ENCODE measurements at regions not wholly inside any gene's neighbourhood (a gene's known extent, or its start where the extent isn't known, plus 50 kb on each side); places are given as distances from the start of the nearest gene placed in this dataset.

- Histone ChIP-seq H3K9ac (ENCODE audit: low read length) (no peak overlapping the region), H3K9me2 (replicated peaks; ENCODE audit: insufficient read depth, low read length) (no peaks in the 10 kb centered on the region), H3K4me1 (ENCODE audit: low read length) (no peaks in the 10 kb centered on the region), H3K27me3 (replicated peaks; ENCODE audit: insufficient read depth, low read length) (no peaks in the 10 kb centered on the region), H3K36me3 (replicated peaks; ENCODE audit: insufficient read depth, low read length) (no peaks in the 10 kb centered on the region), H3K79me2 (ENCODE audit: low read length) (no peaks in the 10 kb centered on the region), H4K20me1 (ENCODE audit: insufficient read depth, low read length) (no peaks in the 10 kb centered on the region), H3K27ac (ENCODE audit: low read length) (no peak overlapping the region), H3F3A (ENCODE audit: insufficient read depth, low read length) (no peaks in the 10 kb centered on the region), H3K4me2 (ENCODE audit: low read depth, low read length) (no peak overlapping the region), H3K9me3 (replicated peaks; ENCODE audit: insufficient read depth, low read length) (no peaks in the 10 kb centered on the region), H3K4me3 (ENCODE audit: low read length) (no peak overlapping the region), H2AFZ (ENCODE audit: low read length) (no peak overlapping the region)
- no peak for TF ChIP-seq EZH2 (optimal IDR thresholded peaks at IDR 0.05; ENCODE audit: low read depth, low read length)
- no peak for TF ChIP-seq EZH2phosphoT487 (IDR thresholded peaks at IDR 0.05; ENCODE audit: low read length)
- TF ChIP-seq, protein P1, sequence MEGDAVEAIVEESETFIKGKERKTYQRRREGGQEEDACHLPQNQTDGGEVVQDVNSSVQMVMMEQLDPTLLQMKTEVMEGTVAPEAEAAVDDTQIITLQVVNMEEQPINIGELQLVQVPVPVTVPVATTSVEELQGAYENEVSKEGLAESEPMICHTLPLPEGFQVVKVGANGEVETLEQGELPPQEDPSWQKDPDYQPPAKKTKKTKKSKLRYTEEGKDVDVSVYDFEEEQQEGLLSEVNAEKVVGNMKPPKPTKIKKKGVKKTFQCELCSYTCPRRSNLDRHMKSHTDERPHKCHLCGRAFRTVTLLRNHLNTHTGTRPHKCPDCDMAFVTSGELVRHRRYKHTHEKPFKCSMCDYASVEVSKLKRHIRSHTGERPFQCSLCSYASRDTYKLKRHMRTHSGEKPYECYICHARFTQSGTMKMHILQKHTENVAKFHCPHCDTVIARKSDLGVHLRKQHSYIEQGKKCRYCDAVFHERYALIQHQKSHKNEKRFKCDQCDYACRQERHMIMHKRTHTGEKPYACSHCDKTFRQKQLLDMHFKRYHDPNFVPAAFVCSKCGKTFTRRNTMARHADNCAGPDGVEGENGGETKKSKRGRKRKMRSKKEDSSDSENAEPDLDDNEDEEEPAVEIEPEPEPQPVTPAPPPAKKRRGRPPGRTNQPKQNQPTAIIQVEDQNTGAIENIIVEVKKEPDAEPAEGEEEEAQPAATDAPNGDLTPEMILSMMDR (IDR thresholded peaks at IDR 0.05; ENCODE audit: low read length), result no peak
- no peak for DNase-seq
Observed at GRCh38 chr10:27410153-27410552, 94.0 kb upstream of the RAB18 start.

GRCh38 chr10:27407271-27407670 is 96.8 kb upstream of the RAB18 start:
- H3K27ac ChIP-seq (ENCODE audit: low read length), result no peak overlapping the region
- no peak overlapping the region for H3K4me2 ChIP-seq (ENCODE audit: low read depth, low read length)
- H3K36me3 ChIP-seq (replicated peaks; ENCODE audit: insufficient read depth, low read length), result no peaks in the 10 kb centered on the region
- H2AFZ ChIP-seq (ENCODE audit: low read length), result no peak overlapping the region
- H4K20me1 ChIP-seq (ENCODE audit: insufficient read depth, low read length), result no peaks in the 10 kb centered on the region
- H3K27me3 ChIP-seq (replicated peaks; ENCODE audit: insufficient read depth, low read length), result no peaks in the 10 kb centered on the region
- no peaks in the 10 kb centered on the region for H3F3A ChIP-seq (ENCODE audit: insufficient read depth, low read length)
- no peak for TF ChIP-seq EZH2 (optimal IDR thresholded peaks at IDR 0.05; ENCODE audit: low read depth, low read length)
- TF ChIP-seq, protein P1 (IDR thresholded peaks at IDR 0.05; ENCODE audit: low read length), result no peak
- TF ChIP-seq EZH2phosphoT487 (IDR thresholded peaks at IDR 0.05; ENCODE audit: low read length), result no peak
- no peak overlapping the region for H3K9ac ChIP-seq (ENCODE audit: low read length)
- no peaks in the 10 kb centered on the region for H3K9me2 ChIP-seq (replicated peaks; ENCODE audit: insufficient read depth, low read length)
- H3K4me1 ChIP-seq (ENCODE audit: low read length), result no peaks in the 10 kb centered on the region
- no peak overlapping the region for H3K4me3 ChIP-seq (ENCODE audit: low read length)
- H3K9me3 ChIP-seq (replicated peaks; ENCODE audit: insufficient read depth, low read length), result no peaks in the 10 kb centered on the region
- DNase-seq, result no peak
- no peaks in the 10 kb centered on the region for H3K79me2 ChIP-seq (ENCODE audit: low read length)

- no peak overlapping the region for H3K27ac ChIP-seq (ENCODE audit: low read length)
- TF ChIP-seq EZH2phosphoT487 (IDR thresholded peaks at IDR 0.05; ENCODE audit: low read length) (no peak), EZH2 (optimal IDR thresholded peaks at IDR 0.05; ENCODE audit: low read depth, low read length) (no peak)
- TF ChIP-seq, protein P1 (IDR thresholded peaks at IDR 0.05; ENCODE audit: low read length), result no peak
- H3K9ac ChIP-seq (ENCODE audit: low read length), result no peak overlapping the region
- H3F3A ChIP-seq (ENCODE audit: insufficient read depth, low read length), result no peaks in the 10 kb centered on the region
- no peaks in the 10 kb centered on the region for H3K79me2 ChIP-seq (ENCODE audit: low read length)
- H3K9me2 ChIP-seq (replicated peaks; ENCODE audit: insufficient read depth, low read length), result no peaks in the 10 kb centered on the region
- no peaks in the 10 kb centered on the region for H3K4me1 ChIP-seq (ENCODE audit: low read length)
- no peak overlapping the region for H3K4me3 ChIP-seq (ENCODE audit: low read length)
- H3K4me2 ChIP-seq (ENCODE audit: low read depth, low read length), result no peak overlapping the region
- H3K36me3 ChIP-seq (replicated peaks; ENCODE audit: insufficient read depth, low read length), result no peaks in the 10 kb centered on the region
- no peaks in the 10 kb centered on the region for H3K27me3 ChIP-seq (replicated peaks; ENCODE audit: insufficient read depth, low read length)
- H4K20me1 ChIP-seq (ENCODE audit: insufficient read depth, low read length), result no peaks in the 10 kb centered on the region
- H3K9me3 ChIP-seq (replicated peaks; ENCODE audit: insufficient read depth, low read length), result no peaks in the 10 kb centered on the region
- DNase-seq, result no peak
- H2AFZ ChIP-seq (ENCODE audit: low read length), result no peak overlapping the region
Observed at GRCh38 chr10:27399871-27400270, 104.2 kb upstream of the RAB18 start.

Data from MM.1S (cell line).